ENCODE measurements at regions not wholly inside any gene's neighbourhood (a gene's known extent, or its start where the extent isn't known, plus 50 kb on each side); places are given as distances from the start of the nearest gene placed in this dataset.
"Not testable (repeated sequence)": the region's sequence is repeated elsewhere in the genome, so short reads cannot be mapped to it uniquely, and the experiment has no call there.

DNA sequence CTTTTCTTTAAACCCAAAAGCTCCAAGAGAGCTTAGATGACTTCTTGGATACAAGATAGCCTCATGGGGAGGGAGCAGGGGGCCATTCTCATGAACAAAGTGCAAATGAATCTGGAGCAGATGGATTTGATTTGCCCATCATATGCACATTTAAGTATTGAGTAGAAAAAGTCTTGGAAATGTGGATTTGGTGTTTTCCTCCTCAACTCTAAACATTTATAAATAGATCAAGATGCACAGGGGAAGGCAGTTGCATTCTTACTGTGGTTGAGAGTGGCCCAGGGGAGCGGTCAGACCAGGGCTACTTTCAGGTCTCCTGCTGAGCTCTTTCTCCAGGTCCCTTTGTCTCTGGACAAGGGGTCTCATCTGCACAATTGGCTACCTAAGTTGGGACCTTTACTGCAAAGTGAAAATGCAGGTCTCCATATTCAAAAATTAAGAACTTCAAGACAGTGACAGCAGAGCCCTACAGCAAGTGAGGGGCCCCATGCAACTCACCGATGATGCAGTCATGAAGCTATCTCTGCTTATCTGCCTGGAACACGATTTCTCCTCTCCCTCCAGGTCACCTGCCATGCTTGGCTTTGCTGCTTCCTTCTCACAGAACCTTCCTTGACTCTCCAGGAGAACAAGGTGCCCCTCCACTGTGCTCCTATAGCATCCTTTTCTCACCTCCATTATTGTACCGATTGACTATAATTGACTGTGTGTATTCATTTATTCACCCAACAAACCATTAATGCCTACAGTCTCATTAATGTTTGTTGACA lies 145.4 kb downstream of the LPIN1 start:
- Mint-ChIP-seq H3K36me3 (peaks cover 0 to 32% (median 25%) of the 10 kb centered on the region in 5 donors), H3K4me1 (peaks cover 0 to 6% (median 3%) of the 10 kb centered on the region in 7 donors), H3K27ac (no peak overlapping the region), H3K4me3 (no peak overlapping the region), H3K9me3 (peaks cover 19 to 59% (median 27%) of the 10 kb centered on the region in 11 donors), H3K27me3 (peaks cover 0 to 4% (median 0%) of the 10 kb centered on the region in 5 donors)
- no peak overlapping the region for H3K4me3 ChIP-seq (ENCODE audit: low read length)
- intact Hi-C loops (cut with micrococcal nuclease): no loop called here
- no peaks in the 10 kb centered on the region for H3K4me1 ChIP-seq (ENCODE audit: control insufficient read depth in 2 of 2, insufficient read depth in 2 of 2, low read length in 2 of 2)
- ChIA-PET CTCF (no interaction called here), POLR2A (no interaction called here)
- ATAC-seq: no peak
- no peaks in the 10 kb centered on the region for H3K27me3 ChIP-seq (ENCODE audit: control insufficient read depth in 2 of 2, insufficient read depth in 2 of 2, low read length in 2 of 2)
- H3K9me3 ChIP-seq (ENCODE audit: control insufficient read depth in 2 of 3, low read length in 3 of 3): peaks cover 0 to 7% (median 0%) of the 10 kb centered on the region in 3 experiments
- H3K27ac ChIP-seq (ENCODE audit: low read depth, low read length): no peak overlapping the region
- H3K36me3 ChIP-seq (ENCODE audit: control insufficient read depth in 2 of 3, insufficient read depth in 3 of 3, low read length in 3 of 3): no peaks in the 10 kb centered on the region
- DNase-seq: no peak

DNA sequence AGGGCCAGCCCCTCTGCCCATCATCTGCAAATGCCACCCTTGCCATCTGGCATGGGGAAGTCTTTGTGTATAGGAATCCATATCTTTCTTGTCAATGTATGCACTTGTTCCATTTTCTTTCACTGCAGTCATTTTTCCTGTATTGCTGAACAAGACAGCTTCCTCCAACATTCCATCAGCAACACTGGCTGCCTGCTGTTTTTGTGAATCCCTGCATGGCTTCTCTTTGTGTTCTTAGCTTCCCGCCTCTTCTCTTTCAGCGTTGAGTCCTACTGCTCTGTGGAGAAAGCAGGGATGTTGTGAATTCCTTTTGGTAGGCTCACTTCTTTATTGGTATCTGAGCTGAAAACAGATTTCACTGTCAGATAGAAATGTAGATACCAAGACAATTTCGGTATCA lies 150.0 kb downstream of the LPIN1 start:
- Histone ChIP-seq H3K36me3 (ENCODE audit: control insufficient read depth in 2 of 3, insufficient read depth in 3 of 3, low read length in 3 of 3) (no peaks in the 10 kb centered on the region), H3K27me3 (ENCODE audit: control insufficient read depth in 2 of 2, insufficient read depth in 2 of 2, low read length in 2 of 2) (no peaks in the 10 kb centered on the region), H3K4me3 (ENCODE audit: low read length) (no peak overlapping the region), H3K27ac (ENCODE audit: low read depth, low read length) (no peak overlapping the region), H3K9me3 (ENCODE audit: control insufficient read depth in 2 of 3, low read length in 3 of 3) (no peaks in the 10 kb centered on the region), H3K4me1 (ENCODE audit: control insufficient read depth in 2 of 2, insufficient read depth in 2 of 2, low read length in 2 of 2) (no peaks in the 10 kb centered on the region)
- H3K4me3 Mint-ChIP-seq: no peak overlapping the region
- intact Hi-C loops (cut with micrococcal nuclease): no loop called here
- H3K9me3 Mint-ChIP-seq: peaks cover under 1 to 25% (median 12%) of the 10 kb centered on the region in 11 donors
- ATAC-seq (no peak), DNase-seq (no peak)
- CTCF ChIA-PET: no interaction called here
- POLR2A ChIA-PET: no interaction called here
- peaks cover 0 to 2% (median 0%) of the 10 kb centered on the region in 7 donors for H3K4me1 Mint-ChIP-seq
- peaks cover 0 to 19% (median 14%) of the 10 kb centered on the region in 5 donors for H3K36me3 Mint-ChIP-seq
- no peak overlapping the region for H3K27ac Mint-ChIP-seq
- H3K27me3 Mint-ChIP-seq: peaks cover 0 to 3% (median 0%) of the 10 kb centered on the region in 5 donors

DNA sequence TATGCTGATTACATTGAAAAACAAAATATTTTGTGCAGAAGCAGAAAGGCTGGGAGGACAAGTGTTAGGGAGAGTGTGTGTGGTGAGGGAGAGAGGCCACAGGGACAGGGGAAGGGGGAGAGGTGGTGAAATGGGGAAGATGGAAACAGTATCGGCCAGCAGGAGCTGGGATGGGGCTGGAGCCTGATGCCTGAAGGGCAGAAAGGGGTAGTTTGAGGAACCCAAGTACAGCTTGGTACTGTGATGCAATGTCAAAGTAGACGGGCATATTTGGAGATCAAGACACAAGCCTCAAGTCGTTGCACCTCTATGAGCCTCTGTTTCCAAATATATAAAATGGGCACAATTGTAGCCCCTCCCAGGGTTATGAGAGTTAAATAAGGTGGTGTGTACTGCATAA lies 152.1 kb downstream of the LPIN1 start:
- DNase-seq: no peak
- Mint-ChIP-seq H3K36me3 (peaks cover 0 to 9% (median 0%) of the 10 kb centered on the region in 5 donors), H3K27ac (peak overlapping the region in 1 of 9 donors; percentile 51), H3K27me3 (peaks cover 0 to 3% (median 0%) of the 10 kb centered on the region in 5 donors), H3K4me3 (no peak overlapping the region), H3K9me3 (peaks cover 0 to 14% (median 7%) of the 10 kb centered on the region in 11 donors), H3K4me1 (peaks cover 0 to 2% (median 0%) of the 10 kb centered on the region in 7 donors)
- H3K4me1 ChIP-seq (ENCODE audit: control insufficient read depth in 2 of 2, insufficient read depth in 2 of 2, low read length in 2 of 2): no peaks in the 10 kb centered on the region
- intact Hi-C loops (cut with micrococcal nuclease): no loop called here
- H3K27ac ChIP-seq (ENCODE audit: low read depth, low read length): no peak overlapping the region
- ATAC-seq: peak; percentile 22
- ChIA-PET POLR2A (no interaction called here), CTCF (no interaction called here)
- no peaks in the 10 kb centered on the region for H3K9me3 ChIP-seq (ENCODE audit: control insufficient read depth in 2 of 3, low read length in 3 of 3)
- no peaks in the 10 kb centered on the region for H3K27me3 ChIP-seq (ENCODE audit: control insufficient read depth in 2 of 2, insufficient read depth in 2 of 2, low read length in 2 of 2)
- H3K4me3 ChIP-seq (ENCODE audit: low read length): no peak overlapping the region
- H3K36me3 ChIP-seq (ENCODE audit: control insufficient read depth in 2 of 3, insufficient read depth in 3 of 3, low read length in 3 of 3): no peaks in the 10 kb centered on the region

DNA sequence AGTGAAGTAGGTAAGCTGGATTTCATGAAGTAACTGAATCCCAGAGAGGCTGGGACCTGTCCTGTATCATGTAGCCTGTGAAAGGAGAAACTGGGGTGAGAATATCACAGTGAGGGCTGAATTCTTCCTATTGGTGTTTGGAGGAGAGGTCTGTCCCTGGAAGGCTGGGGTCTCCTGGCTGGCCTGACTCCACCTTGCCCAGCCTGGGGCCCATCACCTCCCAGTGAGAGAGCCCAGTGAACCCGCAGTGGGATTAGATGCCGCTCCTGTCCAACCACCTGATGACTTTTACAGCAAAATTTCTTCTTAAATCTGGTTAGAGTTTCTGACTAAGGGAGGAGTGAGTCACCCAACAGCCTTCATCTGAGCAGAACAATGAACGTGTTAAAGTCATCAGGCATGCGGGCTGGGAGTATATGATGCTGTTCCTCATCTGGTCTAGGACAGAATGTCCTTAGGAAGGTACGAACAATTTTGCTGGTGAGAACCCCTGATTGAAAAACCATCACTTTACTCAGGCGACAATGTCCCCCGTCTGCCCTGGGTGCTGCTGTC lies 152.9 kb downstream of the LPIN1 start:
- Mint-ChIP-seq H3K9me3 (peaks cover 0 to 11% (median 6%) of the 10 kb centered on the region in 11 donors), H3K4me1 (peaks cover 0 to 2% (median 0%) of the 10 kb centered on the region in 7 donors), H3K4me3 (no peak overlapping the region), H3K27me3 (peaks cover 0 to 3% (median 0%) of the 10 kb centered on the region in 5 donors), H3K27ac (peak overlapping the region in 1 of 9 donors; percentile 51), H3K36me3 (peaks cover 0 to 8% (median 0%) of the 10 kb centered on the region in 5 donors)
- Histone ChIP-seq H3K4me3 (ENCODE audit: low read length) (no peak overlapping the region), H3K4me1 (ENCODE audit: control insufficient read depth in 2 of 2, insufficient read depth in 2 of 2, low read length in 2 of 2) (no peaks in the 10 kb centered on the region), H3K36me3 (ENCODE audit: control insufficient read depth in 2 of 3, insufficient read depth in 3 of 3, low read length in 3 of 3) (no peaks in the 10 kb centered on the region), H3K27me3 (ENCODE audit: control insufficient read depth in 2 of 2, insufficient read depth in 2 of 2, low read length in 2 of 2) (no peaks in the 10 kb centered on the region), H3K27ac (ENCODE audit: low read depth, low read length) (no peak overlapping the region), H3K9me3 (ENCODE audit: control insufficient read depth in 2 of 3, low read length in 3 of 3) (no peaks in the 10 kb centered on the region)
- ChIA-PET CTCF (no interaction called here), POLR2A (no interaction called here)
- intact Hi-C loops (cut with micrococcal nuclease): no loop called here
- DNase-seq: no peak
- ATAC-seq: no peak

DNA sequence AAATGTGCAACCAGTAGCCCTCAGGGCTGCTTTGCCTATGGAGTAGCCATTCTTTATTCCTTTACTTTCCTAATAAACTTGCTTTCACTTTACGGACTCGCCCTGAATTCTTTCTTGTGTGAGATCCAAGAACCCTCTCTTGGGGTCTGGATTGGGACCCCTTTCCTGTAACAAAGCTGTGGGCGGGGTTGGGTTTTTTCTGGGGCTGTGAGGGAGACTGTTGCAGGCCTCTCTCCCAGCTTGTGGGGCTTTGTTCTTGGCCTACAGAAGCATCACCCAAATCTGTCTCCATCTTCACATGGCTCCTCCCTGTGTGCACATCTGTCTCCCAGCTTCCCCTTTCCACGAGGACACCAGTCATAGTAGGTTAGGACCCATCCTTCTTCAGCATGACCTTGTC lies 154.5 kb downstream of the LPIN1 start:
- H3K36me3 Mint-ChIP-seq; POLR2A ChIA-PET; DNase-seq; H3K27ac Mint-ChIP-seq; CTCF ChIA-PET; H3K27ac ChIP-seq (ENCODE audit: low read depth, low read length); H3K4me1 Mint-ChIP-seq; H3K27me3 ChIP-seq (ENCODE audit: control insufficient read depth in 2 of 2, insufficient read depth in 2 of 2, low read length in 2 of 2); ATAC-seq; H3K4me1 ChIP-seq (ENCODE audit: control insufficient read depth in 2 of 2, insufficient read depth in 2 of 2, low read length in 2 of 2); H3K36me3 ChIP-seq (ENCODE audit: control insufficient read depth in 2 of 3, insufficient read depth in 3 of 3, low read length in 3 of 3); H3K27me3 Mint-ChIP-seq; H3K4me3 ChIP-seq (ENCODE audit: low read length); H3K9me3 Mint-ChIP-seq; intact Hi-C loops (cut with micrococcal nuclease); H3K9me3 ChIP-seq (ENCODE audit: control insufficient read depth in 2 of 3, low read length in 3 of 3); H3K4me3 Mint-ChIP-seq: not testable (repeated sequence)

DNA sequence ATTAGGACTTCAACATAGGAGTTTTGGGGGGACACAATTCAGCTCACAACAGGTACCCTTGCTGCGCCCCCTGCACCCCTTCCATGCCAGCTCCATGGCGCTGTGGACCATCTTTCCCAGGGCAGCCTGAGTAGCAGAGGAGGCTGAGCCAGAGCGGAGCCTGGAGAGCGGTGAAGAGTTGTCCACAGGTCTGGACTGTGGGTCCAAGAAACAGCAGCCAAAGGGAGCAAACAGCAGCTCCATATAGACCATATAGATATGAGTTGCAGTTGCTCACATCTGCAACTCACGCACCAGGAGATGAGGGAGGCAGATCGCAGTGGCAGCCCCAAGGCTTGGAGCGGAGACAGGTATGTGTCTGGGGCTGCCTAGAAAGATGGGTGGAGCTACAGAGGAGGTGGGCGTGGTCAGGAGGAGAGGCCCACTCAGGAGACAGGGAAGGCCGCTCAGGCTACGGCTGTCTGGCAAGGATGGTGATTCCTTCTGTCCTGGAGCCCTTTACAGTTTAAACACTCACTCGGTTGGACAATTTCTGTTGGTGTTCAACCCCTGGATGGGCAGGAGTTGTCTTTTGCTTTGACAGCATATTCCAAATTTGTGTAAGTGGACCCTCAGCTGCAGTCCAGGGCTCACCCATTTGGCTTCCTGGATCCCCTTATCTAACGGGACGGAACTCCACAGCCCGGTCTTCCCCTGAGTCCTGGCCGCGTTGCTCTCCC lies 155.1 kb downstream of the LPIN1 start:
- no peak overlapping the region for H3K4me3 Mint-ChIP-seq
- Histone ChIP-seq H3K4me3 (ENCODE audit: low read length) (no peak overlapping the region), H3K4me1 (ENCODE audit: control insufficient read depth in 2 of 2, insufficient read depth in 2 of 2, low read length in 2 of 2) (no peaks in the 10 kb centered on the region), H3K36me3 (ENCODE audit: control insufficient read depth in 2 of 3, insufficient read depth in 3 of 3, low read length in 3 of 3) (no peaks in the 10 kb centered on the region), H3K9me3 (ENCODE audit: control insufficient read depth in 2 of 3, low read length in 3 of 3) (no peaks in the 10 kb centered on the region), H3K27me3 (ENCODE audit: control insufficient read depth in 2 of 2, insufficient read depth in 2 of 2, low read length in 2 of 2) (no peaks in the 10 kb centered on the region), H3K27ac (ENCODE audit: low read depth, low read length) (no peak overlapping the region)
- H3K27ac Mint-ChIP-seq: peak overlapping the region in 1 of 9 donors; percentile 90
- intact Hi-C loops (cut with micrococcal nuclease): no loop called here
- no peaks in the 10 kb centered on the region for H3K36me3 Mint-ChIP-seq
- H3K27me3 Mint-ChIP-seq: peaks cover 0 to 3% (median 0%) of the 10 kb centered on the region in 5 donors
- H3K4me1 Mint-ChIP-seq: peaks cover 0 to 2% (median 0%) of the 10 kb centered on the region in 7 donors
- ChIA-PET CTCF (no interaction called here), POLR2A (no interaction called here)
- no peak for ATAC-seq
- DNase-seq: no peak
- peaks cover 0 to 3% (median 0%) of the 10 kb centered on the region in 11 donors for H3K9me3 Mint-ChIP-seq

All from naive thymus-derived CD4-positive, alpha-beta T cell (primary cell).